GM19372 (cell line): ENCODE measurements at regions not wholly inside any gene's neighbourhood (a gene's known extent, or its start where the extent isn't known, plus 50 kb on each side); places are given as distances from the start of the nearest gene placed in this dataset.

Experiments used
- ATAC-seq: cut with Tn5 transposase; IDR thresholded peaks from one replicate; pipeline ENCODE4 v1.9.1; 2021; ENCODE audit warnings: mild to moderate bottlenecking, low read depth, moderate library complexity; ENCODE audit not compliant: unreplicated experiment

DNA sequence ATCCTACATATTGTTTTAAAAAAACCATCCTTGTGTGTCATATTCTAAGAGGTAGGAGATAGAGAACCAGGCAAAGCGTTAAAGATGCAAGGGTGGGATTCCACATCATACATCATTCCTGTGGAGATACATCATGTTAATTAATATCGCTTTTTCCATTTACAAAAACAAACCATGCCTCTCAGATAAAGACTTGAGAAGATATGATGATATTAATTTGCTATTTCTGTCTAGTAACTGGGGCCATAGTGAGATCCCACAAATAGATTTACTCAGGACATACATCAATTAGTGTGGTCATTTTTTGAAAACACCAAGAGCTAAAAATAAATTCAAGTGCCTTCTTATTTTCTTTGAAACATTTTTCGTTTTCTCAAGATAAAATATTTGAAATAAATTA is 165.4 kb upstream of the TARS1 start:
- ATAC-seq = no peak

DNA sequence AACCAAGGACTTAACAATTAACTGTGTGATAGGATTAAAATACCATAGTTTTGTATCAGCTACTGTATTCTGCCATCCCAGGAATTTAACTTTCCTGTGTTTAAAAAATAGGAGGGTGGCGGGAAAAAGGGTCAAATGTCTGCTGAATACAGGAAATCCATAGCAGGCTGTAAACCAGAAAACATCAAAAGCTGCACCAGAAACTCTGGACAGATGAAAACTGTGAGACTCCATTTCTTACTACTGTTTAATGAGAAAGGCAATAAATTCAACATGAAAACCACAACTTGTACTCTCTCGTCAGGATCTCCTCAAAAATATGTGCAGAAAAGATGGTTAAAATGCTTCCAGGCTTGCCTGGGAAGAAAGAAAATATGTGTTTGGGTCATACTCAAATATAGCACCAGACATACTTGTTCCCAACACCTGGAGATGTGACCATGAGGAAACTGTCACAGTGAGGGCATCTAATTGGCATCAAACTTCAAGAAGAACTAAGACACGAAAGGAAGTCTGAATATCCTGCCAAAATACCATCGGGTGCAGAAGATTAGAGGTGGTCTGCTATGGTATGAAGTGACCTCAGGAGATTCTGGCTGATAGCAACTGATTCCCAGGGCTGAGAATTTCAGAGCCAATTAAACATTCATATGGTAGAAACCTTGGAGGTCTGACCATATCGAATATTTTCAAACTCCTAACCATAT is 164.7 kb upstream of the TARS1 start:
- no peak for ATAC-seq

DNA sequence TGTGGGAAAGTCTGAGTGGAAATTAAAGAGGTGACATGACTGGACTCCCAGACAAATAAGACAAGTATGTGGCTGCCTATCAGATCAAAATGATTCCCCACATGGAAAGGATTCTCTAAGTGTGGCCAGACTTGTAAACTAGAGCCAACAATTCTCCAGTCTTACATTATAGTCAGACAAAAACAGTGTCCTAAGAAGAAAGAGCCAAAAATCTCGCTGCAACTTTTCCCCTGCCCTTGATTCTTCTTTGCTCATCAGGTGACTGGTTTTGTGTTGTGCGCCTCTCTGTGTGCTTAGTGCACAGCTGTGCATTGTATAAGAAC is 164.2 kb upstream of the TARS1 start:
- no peak for ATAC-seq

DNA sequence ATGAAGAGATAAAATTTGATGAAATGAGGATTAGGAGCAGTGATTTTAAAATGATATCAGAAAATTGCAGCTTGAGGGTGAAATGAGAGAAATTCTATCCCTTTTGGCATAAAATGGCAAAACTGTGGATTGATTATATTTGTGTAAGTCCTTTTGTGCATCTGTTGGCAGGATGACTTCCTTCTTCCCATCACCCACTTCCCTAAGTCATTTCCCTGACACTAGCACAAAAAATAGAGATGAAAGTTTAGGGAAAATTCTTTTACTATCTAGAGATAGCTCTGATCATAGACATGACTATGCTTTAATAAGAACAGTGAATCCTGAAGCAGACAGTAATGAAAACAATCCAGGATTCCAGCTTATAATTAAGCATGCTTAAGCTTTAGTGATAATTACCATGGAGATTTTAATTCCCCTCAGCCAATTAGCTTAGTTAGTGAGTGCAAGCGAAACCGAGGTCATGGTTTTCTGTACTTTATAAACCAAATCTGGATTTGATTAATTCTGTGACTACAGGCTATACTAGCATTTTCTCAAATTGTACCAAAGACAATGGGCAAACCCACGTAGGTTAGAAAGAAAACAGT is 163.6 kb upstream of the TARS1 start:
- no peak for ATAC-seq

DNA sequence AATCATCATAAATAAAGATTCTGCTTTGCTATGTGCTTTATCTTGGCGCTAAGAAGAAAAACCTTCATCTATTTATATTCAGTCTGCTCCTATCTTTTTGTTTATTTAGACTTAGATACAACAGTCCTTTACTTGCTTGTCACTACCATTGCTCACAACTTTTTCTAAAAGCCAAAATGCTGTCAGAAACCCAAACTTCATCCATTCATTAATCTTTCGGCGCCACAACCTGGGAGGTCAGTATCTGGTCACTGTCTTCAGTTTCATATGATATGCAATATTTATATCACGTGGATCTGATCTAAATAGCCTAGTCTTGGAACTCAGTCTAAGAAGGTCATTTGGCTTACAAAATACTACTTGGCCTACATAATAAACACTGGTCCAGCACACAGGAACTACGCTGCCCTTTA is 159.3 kb upstream of the TARS1 start:
- ATAC-seq = no peak

DNA sequence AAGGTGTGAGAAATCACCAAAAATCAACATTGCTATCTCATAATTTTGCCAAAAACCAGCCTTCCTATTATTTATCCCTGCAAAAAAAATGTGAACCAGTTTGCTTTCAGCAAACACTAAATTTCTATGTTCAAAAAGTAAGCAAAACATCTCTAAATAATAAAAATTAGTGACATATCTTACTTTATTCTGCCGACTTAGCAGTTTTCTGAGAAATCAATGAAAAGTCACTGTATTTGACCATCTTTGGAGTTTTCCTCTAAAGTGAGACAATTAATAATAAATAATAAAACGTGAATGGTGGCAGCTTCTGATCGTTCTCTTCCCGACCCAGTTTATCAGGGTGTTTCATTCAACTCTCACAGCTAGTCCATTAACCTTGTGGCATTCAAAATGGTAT is 158.6 kb upstream of the TARS1 start:
- ATAC-seq = no peak

DNA sequence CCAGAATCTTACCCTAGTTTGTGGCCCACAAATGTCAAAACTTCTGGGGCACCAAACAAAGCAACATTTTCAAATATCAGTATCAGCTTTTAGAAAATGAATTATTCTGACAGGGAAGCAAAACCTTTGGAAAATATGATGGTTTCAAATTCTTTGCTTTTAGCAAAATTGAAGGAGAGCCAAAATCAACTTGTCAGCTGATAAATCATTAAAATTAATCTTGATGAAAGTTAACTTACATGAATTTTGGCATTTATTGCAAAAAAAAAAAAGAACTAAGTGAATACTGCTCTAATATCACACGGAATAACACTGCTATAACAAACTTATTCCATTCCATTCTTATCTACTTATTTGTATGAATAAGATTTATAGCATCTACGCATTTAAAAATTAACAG is 158.1 kb upstream of the TARS1 start:
- ATAC-seq = no peak

DNA sequence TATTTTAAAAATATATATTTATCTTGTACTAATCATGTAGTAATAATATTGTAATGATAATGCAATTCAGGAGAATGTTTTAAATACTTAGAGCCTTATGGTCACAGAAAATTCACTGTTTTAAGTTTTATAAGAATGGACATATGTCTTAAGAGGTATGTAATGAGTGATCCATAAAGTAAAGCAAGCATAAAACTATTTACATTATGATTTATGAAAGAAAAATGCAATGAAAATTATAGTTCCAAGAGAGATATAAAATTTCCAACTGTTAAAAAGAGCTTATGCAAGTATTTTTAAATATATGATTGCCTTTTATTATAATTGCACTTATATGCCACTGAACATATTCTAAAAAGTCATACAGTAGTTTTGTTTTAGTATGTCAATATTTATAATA is 157.5 kb upstream of the TARS1 start:
- no peak for ATAC-seq

DNA sequence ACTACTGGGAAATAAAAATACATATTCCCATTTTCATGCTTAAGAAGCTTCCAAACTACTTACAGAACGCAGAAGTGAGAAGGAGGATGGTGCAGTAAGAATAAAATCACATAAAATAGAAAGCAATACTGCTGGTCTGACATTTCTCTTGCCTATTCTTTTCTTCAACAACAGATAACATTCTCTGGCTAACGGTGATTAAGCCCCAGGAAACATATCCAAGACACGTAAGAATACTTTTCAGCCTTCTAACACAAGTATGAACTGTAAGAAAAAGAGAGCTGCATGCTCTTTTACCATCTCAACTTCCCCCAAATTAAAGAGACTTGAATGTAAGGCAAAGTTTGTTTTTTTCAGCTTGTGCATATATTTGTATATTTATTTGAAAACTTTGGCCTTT is 156.1 kb upstream of the TARS1 start:
- ATAC-seq = no peak

DNA sequence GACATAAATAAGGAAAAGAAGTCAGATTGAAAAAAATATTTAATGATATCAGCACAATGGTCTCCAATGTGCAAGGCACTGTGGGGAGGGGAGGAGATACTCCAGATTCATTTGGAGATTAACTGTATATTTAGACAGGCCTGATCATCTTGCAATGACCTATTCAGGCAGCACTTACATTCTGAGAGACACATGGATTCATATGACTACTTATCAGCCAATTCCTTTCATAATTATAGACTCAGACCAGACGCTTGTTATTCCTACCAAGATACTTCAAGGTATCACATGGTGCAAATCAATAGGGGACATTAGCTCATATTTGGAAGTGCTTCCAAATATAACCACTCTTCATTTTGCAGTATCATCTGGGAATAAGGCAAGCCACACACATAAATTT is 153.5 kb upstream of the TARS1 start:
- ATAC-seq = no peak

DNA sequence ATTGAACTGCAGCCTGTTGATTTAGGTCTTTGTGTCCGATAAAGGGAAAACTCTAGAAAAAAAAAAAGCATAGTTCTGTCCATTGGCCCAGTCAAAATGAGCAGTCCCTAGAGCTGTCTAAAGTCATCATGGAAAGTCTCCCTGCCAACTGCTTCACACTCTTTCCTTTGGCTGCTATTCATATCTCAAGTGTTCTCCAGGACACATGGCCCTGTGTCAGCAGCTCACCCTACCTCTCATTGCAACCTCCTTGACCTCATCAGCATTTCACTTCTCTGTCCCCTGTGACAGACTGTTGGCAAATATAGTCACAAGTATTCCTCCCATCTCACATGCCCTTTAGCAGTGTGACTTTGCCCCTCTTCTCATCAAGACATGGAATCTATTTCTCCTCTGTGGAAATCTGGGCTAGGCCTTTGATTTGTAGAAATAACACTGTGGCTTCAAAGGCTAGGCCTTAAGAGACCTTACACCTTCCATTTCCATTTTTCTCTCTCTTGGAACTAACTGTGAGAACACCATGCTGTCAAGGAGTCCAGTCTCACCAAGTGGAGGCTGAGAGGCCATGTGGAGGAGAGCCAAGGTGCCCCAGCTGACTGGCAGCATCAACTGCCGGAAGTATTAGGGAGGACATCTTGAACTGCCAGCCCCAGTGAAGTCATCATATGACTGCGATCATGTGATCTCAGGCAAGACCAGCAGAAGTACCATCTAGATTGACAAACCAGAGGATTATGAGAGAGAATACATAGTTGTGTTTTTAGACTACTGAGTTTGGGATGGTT is 149.4 kb upstream of the TARS1 start:
- ATAC-seq = no peak

DNA sequence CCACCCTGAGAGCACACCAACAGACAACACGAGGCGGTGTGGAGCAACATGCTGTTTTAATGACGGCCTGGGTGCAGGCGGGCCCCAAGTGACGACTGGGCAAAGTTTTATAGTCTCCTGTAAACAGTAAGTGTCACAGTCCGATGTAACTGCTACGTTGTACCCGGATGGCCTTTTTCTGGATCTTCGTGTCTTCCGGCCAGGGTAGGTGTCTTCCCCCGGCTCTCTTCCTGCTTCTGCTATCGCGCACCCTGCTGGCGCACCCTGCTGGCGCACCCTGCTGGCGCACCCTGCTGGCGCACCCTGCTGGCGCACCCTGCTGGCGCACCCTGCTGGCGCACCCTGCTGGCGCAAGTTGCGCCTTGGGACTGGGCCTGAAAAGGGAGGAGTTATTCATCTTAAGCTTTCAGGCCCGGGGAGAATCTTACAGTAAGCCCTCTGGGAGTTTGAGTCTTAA is 143.0 kb upstream of the TARS1 start:
- no peak for ATAC-seq

DNA sequence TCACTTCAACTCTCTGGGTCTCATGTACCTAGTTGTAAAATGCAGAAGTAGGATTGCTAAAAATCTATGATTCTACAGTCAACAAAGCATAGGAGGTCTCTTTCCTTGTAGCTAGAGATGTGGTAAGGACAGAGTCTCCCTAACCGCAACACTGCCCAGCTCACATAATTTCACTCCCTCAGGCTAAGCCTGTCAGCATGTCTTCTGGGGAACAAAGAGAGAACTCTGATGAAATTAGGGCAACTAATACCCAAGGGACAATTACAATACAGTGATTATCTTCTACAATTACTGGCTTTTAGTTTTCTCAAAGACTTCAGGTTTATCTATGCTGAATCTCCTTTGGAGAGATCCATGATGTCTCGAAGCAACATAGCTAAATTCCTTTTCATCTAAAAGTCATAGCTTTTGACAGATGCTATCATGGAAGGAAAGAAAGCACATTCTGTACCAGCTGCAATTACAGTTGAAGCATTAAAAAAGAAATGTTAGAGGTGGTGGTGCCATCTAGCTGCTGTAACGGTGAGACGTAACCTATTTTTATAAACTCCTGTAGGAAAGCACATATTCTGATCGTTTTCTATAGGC is 141.1 kb upstream of the TARS1 start:
- no peak for ATAC-seq

DNA sequence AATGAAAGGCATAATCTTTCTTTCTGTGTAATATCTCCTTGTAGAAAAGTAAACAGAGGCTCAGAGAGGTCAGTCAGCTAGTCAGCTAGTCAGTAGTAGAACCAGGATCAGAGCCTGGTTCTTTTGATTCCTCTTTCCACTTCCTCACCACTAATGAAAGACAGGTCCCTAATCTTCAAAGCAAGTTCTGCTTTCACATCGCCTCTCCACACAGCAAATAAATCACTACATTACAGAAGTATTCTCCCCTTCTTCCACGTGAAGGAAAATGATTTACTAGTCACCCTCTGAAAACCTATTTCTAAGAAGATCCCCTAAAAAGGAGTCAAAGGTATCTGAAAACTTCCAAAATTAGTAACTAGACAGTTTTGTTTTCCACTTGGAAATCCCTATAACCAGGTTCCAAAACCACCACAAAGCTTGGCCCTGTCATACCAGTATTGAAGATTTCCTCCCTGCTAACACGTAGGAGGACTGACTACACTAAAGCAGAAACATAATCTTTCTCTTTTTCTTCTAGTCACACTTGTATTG is 140.5 kb upstream of the TARS1 start:
- peak; percentile 63 for ATAC-seq

DNA sequence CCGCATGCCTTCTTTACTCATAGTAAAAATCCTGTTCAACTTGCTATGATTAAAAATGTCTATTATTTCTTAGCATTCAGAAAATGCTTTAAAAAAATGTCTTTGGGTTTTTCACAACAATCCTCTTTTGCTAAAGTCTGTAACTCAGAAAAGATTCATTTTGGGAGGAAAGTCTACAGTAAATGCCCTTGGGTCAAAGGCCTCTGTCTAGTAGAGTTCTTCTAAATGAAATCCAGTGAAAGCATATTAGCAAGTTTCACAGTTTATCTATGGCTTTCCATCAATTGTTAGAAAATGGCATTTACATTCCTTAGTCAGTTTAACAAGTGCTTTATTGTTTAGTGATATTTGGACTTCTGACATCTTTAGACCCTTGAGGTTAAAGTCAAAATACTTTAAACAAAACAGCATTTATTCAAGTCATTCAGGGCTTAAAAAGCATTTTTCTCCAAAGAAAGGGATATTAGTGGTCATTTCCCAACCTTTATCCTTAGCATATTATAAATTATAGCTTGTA is 137.1 kb upstream of the TARS1 start:
- no peak for ATAC-seq

DNA sequence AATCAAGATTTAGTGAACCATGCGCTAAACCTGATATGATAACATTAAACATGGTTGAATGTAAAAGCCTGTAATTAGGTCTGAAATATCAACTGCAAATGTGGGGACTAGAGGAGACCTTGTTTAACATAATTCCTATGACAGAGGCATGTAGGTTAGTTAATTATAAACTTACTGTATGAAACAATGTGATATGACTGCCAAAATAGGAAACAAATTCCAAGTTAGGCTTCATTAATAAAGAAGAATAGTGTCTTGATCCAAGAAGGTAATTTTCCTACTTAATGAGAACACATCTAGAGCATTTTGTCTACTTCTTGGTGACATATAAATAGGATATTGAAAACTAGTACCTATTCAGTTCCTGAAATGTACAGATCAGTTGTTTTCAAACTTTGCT is 136.2 kb upstream of the TARS1 start:
- no peak for ATAC-seq

DNA sequence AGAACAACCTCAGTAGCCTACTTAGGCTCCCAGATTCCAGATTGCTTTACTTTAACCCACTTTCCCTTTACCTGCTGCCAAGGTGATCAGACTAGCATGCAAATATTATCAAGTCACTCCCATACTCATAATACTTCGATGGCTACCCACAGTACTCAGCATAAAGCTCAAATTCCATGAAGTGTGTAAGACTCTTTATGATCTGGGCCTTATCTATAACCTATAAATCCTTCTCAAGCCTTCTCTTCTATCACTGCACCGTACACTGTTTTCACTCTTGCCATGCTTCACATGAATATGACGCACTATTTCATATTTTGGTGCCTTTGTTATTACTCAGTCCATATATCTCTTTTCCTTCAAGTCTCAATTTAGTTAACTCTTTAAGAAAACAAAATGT is 135.2 kb upstream of the TARS1 start:
- no peak for ATAC-seq

DNA sequence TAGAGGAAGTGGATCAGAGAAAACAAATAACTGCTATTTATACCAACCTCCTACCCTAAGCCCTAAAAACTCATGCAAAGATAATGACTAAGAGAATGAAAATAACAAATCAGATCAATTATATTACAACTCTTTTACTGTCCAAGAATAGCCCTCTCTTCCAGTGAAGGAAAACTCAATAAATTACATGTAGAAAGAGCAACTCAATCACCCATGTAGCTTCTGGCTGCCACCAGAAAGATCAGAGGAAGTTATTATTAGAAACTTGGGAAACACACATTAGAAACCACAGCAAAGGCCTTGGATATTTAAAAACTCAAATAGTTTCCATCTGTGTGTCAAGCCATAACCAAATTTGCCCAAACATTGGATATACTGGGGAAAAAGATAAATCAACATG is 134.0 kb upstream of the TARS1 start:
- no peak for ATAC-seq

DNA sequence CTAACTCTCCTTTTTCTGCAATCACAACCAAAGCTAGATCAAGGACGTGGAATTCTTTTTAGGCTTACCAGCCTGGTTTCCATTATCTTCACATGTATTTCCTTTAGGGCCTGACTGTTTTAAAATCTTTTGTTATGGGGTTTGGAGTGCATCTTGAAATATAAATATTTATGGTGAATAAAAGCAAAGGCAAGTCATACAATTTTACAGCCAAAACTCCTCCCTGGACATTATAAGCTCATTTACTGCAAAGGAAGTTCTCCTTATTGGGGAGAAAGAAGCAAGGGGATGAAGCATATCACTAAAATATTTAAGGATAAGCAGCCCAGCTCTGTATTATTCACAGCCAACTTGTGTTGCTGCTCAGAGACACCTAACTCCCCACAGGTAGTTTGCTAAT is 132.2 kb upstream of the TARS1 start:
- ATAC-seq = no peak

DNA sequence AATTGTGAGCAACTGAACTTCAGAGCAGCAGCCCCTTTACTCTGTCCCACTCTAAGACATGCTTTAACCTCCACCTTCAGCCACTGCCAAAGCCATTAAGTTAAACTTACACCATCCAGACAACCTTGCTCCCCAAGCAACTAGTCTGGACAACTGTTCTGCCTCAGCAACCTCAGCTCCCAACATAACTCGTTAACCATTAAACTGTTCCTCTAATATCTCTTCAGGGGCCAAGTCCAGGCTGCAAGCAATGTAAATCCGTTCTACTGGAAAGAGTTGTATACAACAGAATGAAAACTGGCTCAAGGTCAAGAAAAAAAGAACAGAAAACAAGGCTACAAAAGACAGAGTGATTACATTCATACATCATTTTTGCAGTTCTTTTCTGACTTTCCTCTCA is 131.7 kb upstream of the TARS1 start:
- ATAC-seq = no peak
